Left colon (tissue), 2 donors: ENCODE measurements at regions not wholly inside any gene's neighbourhood (a gene's known extent, or its start where the extent isn't known, plus 50 kb on each side); places are given as distances from the start of the nearest gene placed in this dataset.
"Not testable (repeated sequence)": the region's sequence is repeated elsewhere in the genome, so short reads cannot be mapped to it uniquely, and the experiment has no call there.

Experiments used
- ATAC-seq: fragments of 200-7000 bp; cut with Tn5 transposase; one replicate; pipeline ENCODE4 v1.9.1; 2020; ENCODE audit warnings: mild to moderate bottlenecking, moderate library complexity
- DNase-seq, 2 donors: peaks; one replicate each; pipeline ENCODE4 v3.0.0-alpha.2; 2020
- intact Hi-C, 2 donors: fragments of 100-400 bp; cut with DNase I in 1 of 2; cut with micrococcal nuclease in 1 of 2; formaldehyde crosslinking; loops; one replicate each; pipeline versions ENCODE4 v1.11.2 to v1.14.0; 2022; cut with DNase I, micrococcal nuclease
- donor health status: DM: no; HTN: no; CAD: no.
- donor health status: DM: yes; HTN: yes; CAD: no.

DNA sequence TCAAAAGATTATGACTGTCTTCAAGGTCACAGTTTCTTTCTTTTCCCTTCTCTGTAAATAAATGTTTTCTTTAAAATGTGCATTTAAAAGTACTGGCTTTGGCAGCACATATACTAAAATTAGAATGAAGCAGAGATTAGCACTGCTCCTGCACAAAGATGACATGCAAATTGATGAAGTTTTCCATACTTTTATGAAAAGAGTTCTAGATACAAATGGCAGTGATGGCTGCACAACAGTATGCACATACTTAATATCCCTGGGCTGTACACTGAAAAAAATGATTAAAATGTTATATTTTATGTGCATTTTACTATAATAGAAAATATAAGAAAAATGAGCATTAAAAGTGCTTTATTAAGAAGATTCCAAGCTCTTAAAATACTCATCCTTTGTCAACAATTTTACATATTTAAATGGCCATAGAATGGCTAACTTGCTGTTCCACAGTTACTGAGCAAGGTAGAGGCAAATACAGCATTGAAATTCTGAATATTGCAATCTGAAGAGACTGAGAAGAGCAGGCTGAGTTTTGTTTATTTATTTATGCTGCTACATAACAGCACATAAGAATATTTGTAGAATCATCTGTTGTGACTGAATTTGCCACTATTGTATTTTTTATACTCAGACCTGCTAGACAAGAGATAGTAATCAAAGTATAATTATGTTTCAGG lies 117.8 kb downstream of the GPR37 start:
- intact Hi-C loops, result no loop called here

DNA sequence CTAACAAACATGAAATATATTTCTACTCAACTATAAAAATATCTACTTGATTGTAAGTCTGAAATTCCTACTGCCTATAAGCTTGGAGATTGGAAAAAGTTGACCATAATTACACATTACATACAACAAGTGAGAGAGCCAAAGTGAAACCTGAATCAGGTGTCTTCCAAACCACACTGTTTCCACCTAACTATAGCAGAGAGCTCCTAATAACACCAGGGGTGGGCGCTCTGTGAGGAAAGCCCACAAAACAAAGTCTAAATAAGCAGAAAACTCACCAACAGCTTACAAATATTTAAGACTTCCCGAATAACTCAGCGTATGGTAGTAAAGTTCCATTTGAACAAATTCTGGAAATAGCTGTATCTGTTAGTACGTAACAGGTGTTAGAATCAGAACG lies 119.9 kb downstream of the GPR37 start:
- ATAC-seq (no peak), DNase-seq (no peak)
- intact Hi-C loops, result no loop called here

More for the DNA sequence above, 117.8 kb downstream of the GPR37 start:
- no peak for DNase-seq
- no peak for ATAC-seq

GRCh38 chr7:124643311-124643811 lies 122.2 kb downstream of the GPR37 start:
- intact Hi-C loops, result no loop called here
- DNase-seq, result no peak

DNA sequence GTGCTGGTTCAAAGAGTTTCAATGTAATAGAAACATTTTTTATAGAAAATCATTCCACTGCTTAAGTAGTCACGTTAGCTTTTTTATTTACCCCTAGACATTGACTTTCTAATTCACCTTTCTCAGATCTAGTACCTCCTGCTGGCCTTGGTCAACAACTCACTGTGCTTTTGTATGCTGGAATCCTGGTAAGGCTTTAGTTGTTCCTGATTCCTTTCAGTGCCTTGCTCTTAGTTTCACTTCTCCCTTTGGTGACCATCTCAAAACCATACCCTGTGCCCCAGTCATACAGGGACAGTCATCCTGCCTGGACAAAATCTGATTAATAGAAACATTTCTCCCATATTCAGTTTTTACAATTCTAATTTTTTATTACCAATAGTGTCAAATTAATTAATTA lies 130.2 kb downstream of the GPR37 start:
- DNase-seq, result no peak
- intact Hi-C loops, result no loop called here
- no peak for ATAC-seq

More at GRCh38 chr7:124643311-124643811, 122.2 kb downstream of the GPR37 start:
- no peak for ATAC-seq

DNA sequence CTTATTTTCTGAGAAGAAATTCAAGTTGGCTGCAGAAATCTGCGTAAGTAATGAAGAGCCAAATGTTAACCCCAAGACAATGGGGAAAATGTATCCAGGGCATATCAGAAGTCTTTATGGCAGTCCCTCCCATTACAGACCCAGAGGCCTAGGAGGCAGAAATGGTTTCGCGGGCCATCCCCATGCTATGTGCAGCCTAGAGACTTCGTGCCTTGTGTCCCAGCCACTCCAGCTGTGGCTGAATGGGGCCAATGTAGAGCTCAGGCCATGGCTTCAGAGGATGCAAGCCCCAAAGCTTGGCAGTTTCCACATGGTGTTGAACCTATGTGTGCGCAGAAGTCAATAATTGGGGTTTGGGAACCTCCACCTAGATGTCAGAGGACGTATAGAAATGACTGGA lies 131.9 kb downstream of the GPR37 start:
- DNase-seq, result no peak
- no peak for ATAC-seq
- intact Hi-C loops, result no loop called here

GRCh38 chr7:124630395-124630794 lies 135.2 kb downstream of the GPR37 start:
- intact Hi-C loops, result no loop called here
- DNase-seq, result no peak
- ATAC-seq, result no peak

- DNase-seq, result no peak
- no peak for ATAC-seq
- intact Hi-C loops, result no loop called here
These were observed 146.7 kb downstream of the GPR37 start for GRCh38 chr7:124618871-124619270.

DNA sequence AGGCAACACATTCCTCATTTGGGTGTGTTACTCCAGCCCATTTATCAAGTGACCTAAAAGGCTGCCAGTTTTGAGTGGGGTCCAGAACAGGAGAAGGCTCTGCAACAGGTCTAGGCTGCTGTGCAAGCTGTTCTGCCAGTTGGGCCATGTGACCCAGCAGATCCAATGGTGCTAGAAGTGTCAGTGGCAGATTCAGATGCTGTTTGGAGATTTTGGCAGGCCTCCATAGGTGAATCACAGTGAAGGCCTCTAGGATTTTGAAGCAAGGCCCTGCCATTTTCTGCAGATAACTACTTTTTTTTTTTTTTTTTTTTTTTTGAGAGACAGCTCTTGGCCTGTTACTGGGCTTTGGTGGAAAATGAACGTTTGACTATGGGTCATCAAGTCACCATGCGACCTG lies 147.5 kb downstream of the GPR37 start:
- not testable (repeated sequence) for ATAC-seq, DNase-seq

GRCh38 chr7:124603066-124603465 lies 162.5 kb downstream of the GPR37 start:
- DNase-seq, result no peak
- intact Hi-C loops, result no loop called here
- ATAC-seq, result no peak

More for the DNA sequence above, 147.5 kb downstream of the GPR37 start:
- intact Hi-C loops, result not testable (repeated sequence)

DNA sequence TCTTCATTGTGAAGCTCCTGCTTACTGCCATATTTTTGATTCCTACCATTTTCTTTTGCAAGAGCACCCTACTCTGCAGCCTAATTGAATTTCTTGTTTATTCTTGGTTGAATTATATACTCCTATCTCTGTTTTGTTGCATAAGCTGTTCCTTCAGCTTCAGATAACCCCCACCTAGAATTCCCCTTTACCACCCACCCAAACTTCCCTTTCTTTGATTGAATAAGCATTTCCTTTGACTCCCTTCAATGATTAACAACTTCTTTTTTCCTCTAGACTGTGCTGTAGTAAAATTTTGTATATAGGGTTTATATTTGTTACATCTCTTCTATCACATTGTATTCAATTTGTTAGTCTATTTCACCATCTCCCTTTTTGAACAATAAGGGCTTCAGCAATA lies 168.1 kb downstream of the GPR37 start:
- no peak for ATAC-seq
- intact Hi-C loops, result no loop called here

DNA sequence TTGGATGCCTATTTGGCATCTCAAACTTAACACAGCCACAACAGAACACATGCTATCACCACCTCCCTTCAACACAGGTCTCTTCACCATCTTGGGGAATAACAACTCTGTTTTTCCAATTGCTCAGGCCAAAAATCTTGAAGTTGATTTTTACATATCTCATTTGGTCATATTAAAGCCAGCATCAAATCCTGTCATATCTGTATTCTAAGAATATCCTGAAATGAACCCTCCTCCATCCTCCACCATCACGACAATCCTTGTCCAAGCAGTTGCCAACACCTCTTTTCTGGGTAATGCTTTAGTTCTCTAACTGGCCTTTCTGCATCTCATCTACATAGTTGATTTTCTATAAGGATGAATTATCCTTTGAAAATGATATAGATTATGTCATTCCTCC lies 168.7 kb downstream of the GPR37 start:
- no peak for ATAC-seq
- no peak for DNase-seq
- intact Hi-C loops, result no loop called here

More for the DNA sequence above, 168.1 kb downstream of the GPR37 start:
- DNase-seq, result no peak

GRCh38 chr7:124590814-124591213 lies 174.8 kb downstream of the GPR37 start:
- intact Hi-C loops, result no loop called here
- DNase-seq, result no peak
- no peak for ATAC-seq

DNA sequence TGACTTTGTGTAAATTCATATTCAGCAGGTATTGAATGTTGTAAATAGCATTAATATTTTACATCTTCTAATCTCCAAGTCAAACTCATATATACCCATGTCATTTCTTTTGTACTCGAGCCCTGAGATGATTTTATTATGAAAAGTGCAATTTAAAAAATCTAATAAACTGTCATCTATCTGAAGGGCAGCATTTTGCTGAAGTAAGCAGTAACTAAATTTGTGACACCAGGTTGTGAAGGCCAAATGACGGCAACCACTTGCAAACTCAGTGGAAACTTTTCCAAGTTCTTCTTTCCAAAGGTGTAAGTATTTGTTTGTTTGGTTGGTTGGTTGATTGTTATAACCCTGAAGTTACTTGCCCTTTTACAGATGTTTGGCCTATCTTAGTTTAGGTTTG lies 188.3 kb downstream of the GPR37 start:
- ATAC-seq (no peak), DNase-seq (no peak)
- intact Hi-C loops, result no loop called here

- no peak for DNase-seq
- no peak for ATAC-seq
- intact Hi-C loops, result no loop called here
These were observed 190.4 kb downstream of the GPR37 start for GRCh38 chr7:124575176-124575575.

DNA sequence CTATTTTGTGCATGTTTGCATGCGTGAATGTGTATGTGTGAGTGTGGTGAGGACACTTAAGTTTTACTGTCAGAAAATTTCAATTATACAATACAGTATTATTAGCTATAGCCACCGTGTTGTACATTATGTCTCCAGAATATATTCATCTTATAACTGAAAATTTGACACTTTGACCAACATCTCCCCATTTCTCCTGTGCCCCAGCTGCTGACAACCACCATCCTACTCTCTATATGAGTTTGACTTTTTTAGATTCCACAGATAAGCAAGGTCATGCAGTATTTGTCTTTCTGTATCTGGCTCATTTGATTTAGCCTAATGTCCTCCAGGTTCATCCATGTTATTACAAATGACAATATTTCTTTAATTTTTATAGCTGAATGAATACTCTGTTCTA lies 195.0 kb downstream of the GPR37 start:
- intact Hi-C loops, result no loop called here
- ATAC-seq (no peak), DNase-seq (no peak)

DNA sequence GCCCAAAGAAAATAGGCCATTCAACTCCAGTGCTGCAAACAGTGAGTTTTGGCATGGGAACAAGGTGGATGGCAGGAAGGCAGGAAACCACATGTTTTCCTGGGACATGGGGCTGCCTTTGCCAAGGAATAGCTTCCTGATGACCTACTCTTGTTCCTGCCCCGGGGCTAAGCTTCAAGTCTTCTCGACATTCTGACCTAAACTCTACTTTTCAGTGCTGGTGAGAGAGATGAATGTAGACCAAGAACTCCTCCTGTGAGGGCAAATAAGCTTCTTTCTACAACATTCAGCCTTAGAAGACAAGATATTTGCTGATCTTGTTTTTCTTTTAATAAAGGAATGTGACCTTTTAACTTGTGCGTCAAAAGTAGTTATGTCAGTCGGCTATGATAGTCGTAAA lies 199.0 kb downstream of the GPR37 start:
- DNase-seq (no peak), ATAC-seq (no peak)
- intact Hi-C loops, result no loop called here

DNA sequence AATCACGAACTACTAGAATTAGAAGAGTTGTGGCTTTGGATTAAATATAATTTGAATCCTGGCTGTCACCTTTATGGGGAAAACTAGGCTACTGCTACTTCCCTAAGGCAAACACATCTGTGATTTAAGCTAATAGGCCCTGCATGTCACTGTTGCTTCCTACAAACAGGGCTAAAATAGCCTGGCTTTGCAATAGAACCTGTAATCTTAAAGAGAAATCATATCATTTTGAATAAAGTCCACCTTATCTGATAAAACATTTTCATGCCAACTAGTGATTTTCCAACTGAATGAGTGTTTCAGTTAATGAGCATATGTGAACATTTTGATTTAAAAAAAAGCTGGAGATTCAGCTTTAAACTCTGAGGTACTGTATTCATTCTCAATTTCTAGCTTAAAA lies 208.0 kb downstream of the GPR37 start:
- intact Hi-C loops, result no loop called here
- no peak for DNase-seq
- ATAC-seq, result no peak

GRCh38 chr7:124557101-124557500 lies 208.5 kb downstream of the GPR37 start:
- DNase-seq (no peak), ATAC-seq (no peak)
- intact Hi-C loops, result no loop called here

DNA sequence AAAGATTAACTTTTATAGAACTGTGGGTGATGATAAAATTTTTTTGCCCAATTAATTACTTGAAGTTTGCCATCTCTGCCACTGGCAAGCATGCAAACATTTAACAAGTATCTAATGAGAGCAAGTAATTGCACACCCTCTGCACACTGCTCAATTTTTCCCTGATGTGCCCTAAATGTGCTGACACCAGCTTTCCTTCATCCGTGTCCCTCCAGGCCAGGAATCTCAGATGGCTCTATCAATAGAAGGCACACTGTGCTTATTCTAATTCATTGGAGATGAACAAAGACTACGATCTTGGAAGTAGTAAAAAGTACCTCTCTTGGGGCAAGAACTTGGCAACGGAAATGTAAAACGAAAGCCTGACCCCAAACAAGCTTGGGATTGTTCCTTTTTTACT lies 212.1 kb downstream of the GPR37 start:
- ATAC-seq, result no peak
- intact Hi-C loops, result no loop called here
- no peak for DNase-seq

GRCh38 chr7:124552217-124552616 lies 213.4 kb downstream of the GPR37 start:
- intact Hi-C loops, result no loop called here
- no peak for DNase-seq
- no peak for ATAC-seq

DNA sequence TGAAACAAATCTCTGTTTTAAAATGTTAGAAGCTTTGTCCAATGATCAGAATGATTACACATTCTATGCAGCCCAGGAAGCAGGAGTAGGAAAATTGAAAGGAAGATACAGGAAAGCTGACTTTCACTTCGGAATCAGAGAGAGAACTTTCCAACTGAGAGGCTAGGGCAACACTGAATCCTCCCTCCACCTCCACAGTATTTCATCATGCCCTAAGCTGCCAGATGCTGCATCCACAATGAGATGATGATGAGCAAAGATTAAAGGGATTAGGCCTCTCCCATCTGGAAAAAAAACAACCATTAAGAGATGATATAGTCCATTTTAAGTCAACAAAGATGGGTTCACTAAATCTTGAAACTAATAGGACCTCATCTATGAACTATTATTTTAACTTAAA lies 215.6 kb downstream of the GPR37 start:
- intact Hi-C loops, result no loop called here
- DNase-seq (no peak), ATAC-seq (no peak)
